LNCAP (cell line): ENCODE measurements at regions not wholly inside any gene's neighbourhood (a gene's known extent, or its start where the extent isn't known, plus 50 kb on each side); places are given as distances from the start of the nearest gene placed in this dataset.

Source experiments
- TF ChIP-seq, protein P1 (sequence below): fragments of 450-650 bp; IDR thresholded peaks from 2 replicates; pipeline ENCODE4 v1.5.1; 2017; ENCODE audit warnings: mild to moderate bottlenecking

DNA sequence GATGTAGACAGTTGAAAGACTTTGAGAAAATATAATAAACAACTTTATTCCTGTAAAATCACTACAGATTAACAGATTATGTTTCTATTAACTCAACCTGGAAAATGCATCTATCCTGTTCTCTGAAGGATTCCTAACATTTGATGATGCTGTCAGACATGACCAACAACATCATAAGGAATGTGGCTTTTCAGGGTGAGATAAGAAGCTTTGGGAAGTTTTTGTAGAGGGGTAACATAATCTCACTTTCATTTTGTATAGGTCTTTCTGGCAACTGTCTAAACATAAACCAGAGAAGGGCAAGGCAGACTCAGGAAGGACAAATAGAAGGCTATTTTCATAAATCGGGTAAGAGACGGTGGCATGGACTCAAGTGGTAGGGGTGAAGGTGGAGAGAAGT is 112.2 kb downstream of the TES start:
- TF ChIP-seq, protein P1, sequence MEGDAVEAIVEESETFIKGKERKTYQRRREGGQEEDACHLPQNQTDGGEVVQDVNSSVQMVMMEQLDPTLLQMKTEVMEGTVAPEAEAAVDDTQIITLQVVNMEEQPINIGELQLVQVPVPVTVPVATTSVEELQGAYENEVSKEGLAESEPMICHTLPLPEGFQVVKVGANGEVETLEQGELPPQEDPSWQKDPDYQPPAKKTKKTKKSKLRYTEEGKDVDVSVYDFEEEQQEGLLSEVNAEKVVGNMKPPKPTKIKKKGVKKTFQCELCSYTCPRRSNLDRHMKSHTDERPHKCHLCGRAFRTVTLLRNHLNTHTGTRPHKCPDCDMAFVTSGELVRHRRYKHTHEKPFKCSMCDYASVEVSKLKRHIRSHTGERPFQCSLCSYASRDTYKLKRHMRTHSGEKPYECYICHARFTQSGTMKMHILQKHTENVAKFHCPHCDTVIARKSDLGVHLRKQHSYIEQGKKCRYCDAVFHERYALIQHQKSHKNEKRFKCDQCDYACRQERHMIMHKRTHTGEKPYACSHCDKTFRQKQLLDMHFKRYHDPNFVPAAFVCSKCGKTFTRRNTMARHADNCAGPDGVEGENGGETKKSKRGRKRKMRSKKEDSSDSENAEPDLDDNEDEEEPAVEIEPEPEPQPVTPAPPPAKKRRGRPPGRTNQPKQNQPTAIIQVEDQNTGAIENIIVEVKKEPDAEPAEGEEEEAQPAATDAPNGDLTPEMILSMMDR, result no peak

DNA sequence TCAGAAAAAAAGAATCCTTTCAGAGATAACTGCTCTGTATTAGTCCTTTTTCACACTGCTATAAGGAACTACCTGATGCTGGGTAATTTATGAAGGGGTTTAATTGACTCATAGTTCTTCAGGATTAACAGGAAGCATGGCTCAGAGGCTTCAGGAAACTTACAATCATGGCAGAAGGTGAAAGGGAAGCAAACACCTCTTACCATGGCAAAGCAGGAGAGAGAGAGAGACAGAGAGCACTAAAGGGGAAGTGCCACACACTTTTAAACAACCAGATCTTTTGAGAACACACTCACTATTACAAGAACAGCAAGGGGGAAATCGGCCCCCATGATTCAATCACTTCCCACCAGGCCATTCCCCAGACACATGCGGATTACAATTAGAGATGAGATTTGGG is 114.2 kb downstream of the TES start:
- TF ChIP-seq, protein P1, result no peak

DNA sequence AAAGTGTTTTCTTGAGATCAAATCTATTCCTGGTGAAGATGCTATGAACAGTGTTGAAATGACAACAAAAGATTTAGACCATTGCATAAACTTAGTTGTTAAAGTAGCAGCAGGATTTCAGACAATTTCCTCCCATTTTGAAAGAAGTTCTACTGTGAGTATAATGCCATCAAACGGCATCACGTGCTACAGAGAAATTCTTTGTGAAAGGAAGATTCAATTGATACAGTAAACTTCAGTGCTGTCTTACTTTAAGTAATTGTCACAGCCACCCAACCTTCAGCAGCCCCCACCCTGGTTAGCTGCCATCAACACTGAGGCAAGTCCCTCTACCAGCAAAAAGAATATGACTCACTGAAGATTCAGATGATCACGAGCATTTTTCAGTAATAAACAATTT is 115.2 kb downstream of the TES start:
- TF ChIP-seq, protein P1, result no peak

DNA sequence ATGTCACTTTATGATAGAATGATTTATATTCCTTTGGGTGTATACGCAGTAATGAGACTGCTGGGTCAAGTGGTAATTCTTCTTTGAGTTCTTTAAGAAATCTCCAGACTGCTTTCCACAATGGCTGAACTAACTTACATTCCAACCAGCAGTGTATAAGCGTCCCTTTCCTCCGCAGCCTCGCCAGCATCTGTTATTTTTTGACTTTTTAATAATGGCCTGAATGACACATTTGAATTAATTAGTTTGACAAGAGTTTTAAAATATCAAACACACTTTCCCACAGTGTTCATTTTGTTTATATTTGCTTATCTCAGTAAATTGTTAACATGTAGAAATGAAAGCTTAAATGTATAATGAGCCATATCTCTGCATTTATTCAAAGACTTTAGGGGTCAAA is 116.8 kb downstream of the TES start:
- TF ChIP-seq, protein P1, result no peak

DNA sequence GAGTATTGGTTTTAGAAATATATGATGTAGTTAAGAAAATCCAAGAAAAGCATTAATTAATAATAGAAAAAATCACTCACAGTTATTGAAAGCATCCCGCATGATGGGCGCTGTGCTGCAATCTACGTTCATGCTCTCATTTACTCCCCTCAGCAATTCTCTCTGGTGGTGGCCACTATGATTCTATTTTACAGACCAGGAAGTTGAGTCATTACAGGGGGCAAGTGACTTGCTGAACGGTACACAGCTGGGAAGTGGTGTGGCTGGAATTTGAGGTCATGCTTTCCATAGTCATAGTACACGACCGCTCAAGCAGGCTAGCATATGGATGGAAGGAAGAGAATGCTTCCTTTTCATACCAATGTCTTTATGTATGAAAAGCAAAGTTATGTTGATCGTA is 117.4 kb downstream of the TES start:
- TF ChIP-seq, protein P1, result no peak

DNA sequence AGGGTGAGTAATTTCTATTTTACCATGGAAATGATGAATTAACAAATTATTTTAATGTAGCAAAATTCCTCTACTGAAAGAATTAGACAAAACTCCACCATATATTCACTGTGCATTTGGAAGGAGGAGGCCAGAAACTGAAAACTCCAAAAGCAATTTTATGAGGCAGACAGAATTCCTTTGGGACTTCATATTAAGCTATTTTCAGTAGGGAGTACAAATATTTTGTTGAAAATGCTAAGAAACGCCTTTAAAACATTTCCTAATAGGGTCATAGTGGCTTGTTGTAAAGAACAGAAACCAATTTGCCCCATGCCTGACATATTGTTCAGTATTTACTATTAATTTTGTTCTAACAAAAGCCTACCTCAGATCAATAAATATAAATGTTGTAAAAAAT is 117.8 kb downstream of the TES start:
- TF ChIP-seq, protein P1, result no peak

DNA sequence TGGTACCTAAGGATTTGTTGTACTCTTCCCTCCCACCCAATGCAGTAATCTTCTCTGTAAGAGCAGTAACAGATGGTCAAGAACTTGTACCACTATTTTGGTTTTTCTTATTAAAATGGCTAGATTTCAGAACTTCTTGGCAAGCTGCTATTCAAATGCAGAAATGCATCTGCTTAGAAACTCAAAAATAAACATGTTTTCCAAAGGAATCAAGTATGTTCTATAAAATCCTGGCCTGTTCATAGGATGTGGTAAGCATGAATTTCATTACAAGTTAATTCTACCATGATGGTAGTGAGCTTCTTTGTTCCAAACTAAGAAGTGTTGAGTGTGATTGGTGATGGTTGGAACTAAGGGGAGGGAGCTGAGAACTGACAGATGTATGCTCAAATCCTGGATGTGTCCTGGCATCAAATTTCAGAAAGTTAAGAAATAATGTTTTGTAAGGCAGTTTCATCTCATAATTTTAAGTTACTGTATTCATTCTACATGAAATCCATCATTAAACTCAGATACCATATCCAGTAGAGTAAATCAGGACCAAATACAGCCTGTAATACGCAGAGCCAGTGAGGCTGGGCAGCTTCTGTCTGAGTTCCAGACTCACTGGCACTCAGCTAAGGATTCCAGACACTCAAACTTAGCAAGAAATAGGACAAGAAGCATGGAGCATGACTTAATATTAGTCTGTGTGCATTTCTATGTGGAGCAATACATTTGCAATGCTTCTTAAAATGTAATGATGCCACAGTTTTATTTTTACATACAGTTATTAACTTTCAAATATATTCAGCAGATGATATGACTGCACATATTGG is 119.6 kb downstream of the TES start:
- TF ChIP-seq, protein P1, result no peak

DNA sequence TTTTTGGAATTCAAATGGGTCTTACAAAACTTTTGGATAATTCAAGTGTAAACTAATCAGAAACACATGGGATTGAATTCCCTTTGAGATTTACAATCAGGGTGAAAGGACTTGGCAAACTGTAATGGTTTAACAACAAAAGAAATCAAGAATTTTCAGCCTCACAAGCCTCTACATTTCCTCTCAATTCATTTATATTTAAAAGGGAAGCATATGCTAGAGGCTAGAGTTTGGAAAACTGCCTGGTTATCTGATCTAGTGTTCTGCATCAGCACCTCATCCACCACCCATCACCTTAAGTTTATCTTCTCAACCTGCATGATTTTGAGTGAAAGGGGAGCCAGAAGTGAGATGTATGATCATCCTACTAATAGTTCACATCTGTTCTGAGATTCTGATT is 120.7 kb downstream of the TES start:
- TF ChIP-seq, protein P1, result no peak
